Fibroblast of lung (primary cell): ENCODE measurements at regions not wholly inside any gene's neighbourhood (a gene's known extent, or its start where the extent isn't known, plus 50 kb on each side); places are given as distances from the start of the nearest gene placed in this dataset.

Experiments used
- CTCF ChIP-seq, 2 donors: IDR thresholded peaks in 1 of 2; conservative IDR thresholded peaks in 1 of 2; 1 replicate in 1 of 2; 2 replicates in 1 of 2; pipeline ENCODE4 v1.5.1; 2011 to 2012; ENCODE audit warnings: low read length in 2 of 2, control low read depth in 1 of 2, inconsistent platforms in 1 of 2, low read depth in 1 of 2, mild to moderate bottlenecking in 1 of 2
- EZH2 ChIP-seq: IDR thresholded peaks from 2 replicates; pipeline ENCODE4 v1.5.1; 2012; ENCODE audit warnings: low read length, control low read depth, mild to moderate bottlenecking; ENCODE audit errors: missing control alignments

DNA sequence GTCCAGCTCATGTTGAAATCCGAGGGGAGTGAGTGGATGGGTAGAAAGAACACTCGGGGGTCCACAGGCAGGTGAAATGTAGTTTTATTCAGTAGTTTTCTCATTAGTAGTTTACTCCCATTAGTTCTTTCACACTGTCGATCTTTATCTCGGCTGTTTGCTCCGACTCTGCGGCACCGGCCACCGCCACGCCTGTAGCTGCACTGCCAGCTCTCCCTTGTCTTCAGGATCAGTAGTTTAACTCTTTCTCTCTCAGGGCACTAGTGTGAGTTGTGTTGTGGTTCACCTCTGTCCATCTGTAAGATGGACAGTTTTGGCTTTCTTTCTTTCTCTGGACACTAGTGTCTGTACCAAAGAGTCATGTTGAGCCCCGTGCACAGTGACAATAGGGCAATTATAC is 195.7 kb downstream of the LMBRD1 start:
- TF ChIP-seq CTCF (conservative IDR thresholded peaks at IDR 0.05 in 1 of 2, IDR thresholded peaks at IDR 0.05 in 1 of 2; ENCODE audit: low read depth in 1 of 2, low read length in 2 of 2), result no peak
- no peak for TF ChIP-seq EZH2
